IMR-90 (cell line): ENCODE measurements at regions not wholly inside any gene's neighbourhood (a gene's known extent, or its start where the extent isn't known, plus 50 kb on each side); places are given as distances from the start of the nearest gene placed in this dataset.

Source experiments
- BHLHE40 ChIP-seq: fragments of 150-350 bp; IDR thresholded peaks from 2 replicates; pipeline ENCODE4 v1.6.1; 2016; ENCODE audit warnings: mild to moderate bottlenecking, low read depth, low read length
- CEBPB ChIP-seq: IDR thresholded peaks from 2 replicates; pipeline ENCODE4 v1.6.1; 2012; ENCODE audit warnings: low read depth, low read length, improper control_type of control experiment
- CTCF ChIP-seq: conservative IDR thresholded peaks from 2 replicates; pipeline ENCODE4 v1.5.1; 2012; ENCODE audit warnings: mild to moderate bottlenecking, low read depth, low read length, improper control_type of control experiment
- FOS ChIP-seq: fragments of 150-350 bp; IDR thresholded peaks from 2 replicates; pipeline ENCODE4 v1.6.1; 2016; ENCODE audit warnings: low read depth, low read length
- MXI1 ChIP-seq: IDR thresholded peaks from 2 replicates; pipeline ENCODE4 v1.6.1; 2012; ENCODE audit warnings: low read depth, mild to moderate bottlenecking, low read length, moderate library complexity, borderline replicate concordance
- POLR2A ChIP-seq: IDR thresholded peaks from 2 replicates; pipeline ENCODE4 v1.6.1; 2012; ENCODE audit warnings: mild to moderate bottlenecking, low read depth, low read length
- RAD21 ChIP-seq: IDR thresholded peaks from 2 replicates; pipeline ENCODE4 v1.6.1; 2012; ENCODE audit warnings: low read length, improper control_type of control experiment
- SMC3 ChIP-seq: fragments of 150-350 bp; IDR thresholded peaks from 2 replicates; pipeline ENCODE4 v1.6.1; 2016; ENCODE audit warnings: low read depth, mild to moderate bottlenecking, antibody characterized with exemption, low read length, moderate library complexity
- USF2 ChIP-seq: fragments of 150-350 bp; IDR thresholded peaks from 2 replicates; pipeline ENCODE4 v1.6.1; 2017; ENCODE audit warnings: mild to moderate bottlenecking, antibody characterized with exemption, low read length, low read depth

GRCh38 chr12:66832997-66833396, 154.1 kb upstream of the GRIP1 start:
- TF ChIP-seq CTCF (no peak), CEBPB (no peak), BHLHE40 (no peak), SMC3 (no peak), FOS (no peak), USF2 (no peak), POLR2A (no peak), RAD21 (no peak), MXI1 (no peak)
